Upper lobe of right lung (tissue), 1 donor: ENCODE measurements at regions not wholly inside any gene's neighbourhood (a gene's known extent, or its start where the extent isn't known, plus 50 kb on each side); places are given as distances from the start of the nearest gene placed in this dataset.

Experiments
- ATAC-seq: fragments of 200-7000 bp; cut with Tn5 transposase; one replicate; pipeline ENCODE4 v1.9.1; 2020; ENCODE audit warnings: mild to moderate bottlenecking, moderate library complexity
- DNase-seq: peaks from one replicate; pipeline ENCODE4 v3.0.0-alpha.2; 2020
- H3K27ac ChIP-seq: fragments of 200-600 bp; one replicate; pipeline ENCODE4 v1.8.0; 2022
- H3K27me3 ChIP-seq: fragments of 200-600 bp; one replicate; pipeline ENCODE4 v1.8.0; 2022; ENCODE audit warnings: mild to moderate bottlenecking
- H3K36me3 ChIP-seq: fragments of 200-600 bp; one replicate; pipeline ENCODE4 v1.8.0; 2022
- H3K4me1 ChIP-seq: fragments of 200-600 bp; one replicate; pipeline ENCODE4 v1.8.0; 2022
- H3K4me3 ChIP-seq: fragments of 200-600 bp; one replicate; pipeline ENCODE4 v1.8.0; 2022; ENCODE audit warnings: mild to moderate bottlenecking
- H3K9me3 ChIP-seq: fragments of 200-600 bp; one replicate; pipeline ENCODE4 v1.8.0; 2022
- intact Hi-C: fragments of 100-400 bp; cut with DNase I; formaldehyde crosslinking; loops from one replicate; pipeline ENCODE4 v1.11.0; 2022
- TF ChIP-seq, protein P1 (sequence below): fragments of 200-600 bp; IDR thresholded peaks from one replicate; pipeline ENCODE4 v1.8.0; 2022; ENCODE audit warnings: antibody characterized with exemption
- donor health status: DM: no; HTN: yes; CAD: no; lungs with severe emphysema.

DNA sequence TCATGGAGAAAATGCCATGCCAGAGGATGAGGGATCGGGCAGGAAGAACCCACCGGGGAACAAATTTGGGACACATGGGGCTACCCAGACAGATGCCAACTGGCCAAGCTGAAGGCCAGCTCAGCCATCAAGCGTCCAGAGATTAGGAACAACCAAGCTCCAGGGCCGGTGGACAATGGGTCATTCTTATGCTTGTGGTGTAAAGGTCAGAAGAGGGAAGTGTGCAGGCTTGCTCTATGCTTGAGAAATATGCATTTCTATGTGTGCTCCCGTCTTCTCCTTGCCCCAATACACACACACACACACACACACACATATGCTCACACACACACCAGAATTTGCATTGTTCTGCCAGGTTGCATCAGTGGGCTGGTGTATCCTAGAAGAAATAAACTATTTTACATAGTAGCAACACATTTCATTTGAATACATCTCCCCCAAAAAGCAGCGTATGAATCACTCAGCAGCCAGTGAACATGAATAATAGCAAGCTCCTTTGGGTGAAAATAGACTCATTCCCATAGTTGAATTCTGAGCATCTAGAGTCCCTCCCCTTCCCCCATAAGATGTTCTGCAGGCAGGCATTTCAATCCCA, 201.9 kb upstream of the PPARGC1A start:
- DNase-seq (no peak), ATAC-seq (no peak)
- Histone ChIP-seq H3K36me3 (no peaks in the 10 kb centered on the region), H3K27ac (no peak overlapping the region), H3K4me1 (no peaks in the 10 kb centered on the region), H3K27me3 (no peaks in the 10 kb centered on the region), H3K9me3 (no peaks in the 10 kb centered on the region), H3K4me3 (no peak overlapping the region)
- intact Hi-C loops: no loop called here
- TF ChIP-seq, protein P1, sequence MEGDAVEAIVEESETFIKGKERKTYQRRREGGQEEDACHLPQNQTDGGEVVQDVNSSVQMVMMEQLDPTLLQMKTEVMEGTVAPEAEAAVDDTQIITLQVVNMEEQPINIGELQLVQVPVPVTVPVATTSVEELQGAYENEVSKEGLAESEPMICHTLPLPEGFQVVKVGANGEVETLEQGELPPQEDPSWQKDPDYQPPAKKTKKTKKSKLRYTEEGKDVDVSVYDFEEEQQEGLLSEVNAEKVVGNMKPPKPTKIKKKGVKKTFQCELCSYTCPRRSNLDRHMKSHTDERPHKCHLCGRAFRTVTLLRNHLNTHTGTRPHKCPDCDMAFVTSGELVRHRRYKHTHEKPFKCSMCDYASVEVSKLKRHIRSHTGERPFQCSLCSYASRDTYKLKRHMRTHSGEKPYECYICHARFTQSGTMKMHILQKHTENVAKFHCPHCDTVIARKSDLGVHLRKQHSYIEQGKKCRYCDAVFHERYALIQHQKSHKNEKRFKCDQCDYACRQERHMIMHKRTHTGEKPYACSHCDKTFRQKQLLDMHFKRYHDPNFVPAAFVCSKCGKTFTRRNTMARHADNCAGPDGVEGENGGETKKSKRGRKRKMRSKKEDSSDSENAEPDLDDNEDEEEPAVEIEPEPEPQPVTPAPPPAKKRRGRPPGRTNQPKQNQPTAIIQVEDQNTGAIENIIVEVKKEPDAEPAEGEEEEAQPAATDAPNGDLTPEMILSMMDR: no peak

DNA sequence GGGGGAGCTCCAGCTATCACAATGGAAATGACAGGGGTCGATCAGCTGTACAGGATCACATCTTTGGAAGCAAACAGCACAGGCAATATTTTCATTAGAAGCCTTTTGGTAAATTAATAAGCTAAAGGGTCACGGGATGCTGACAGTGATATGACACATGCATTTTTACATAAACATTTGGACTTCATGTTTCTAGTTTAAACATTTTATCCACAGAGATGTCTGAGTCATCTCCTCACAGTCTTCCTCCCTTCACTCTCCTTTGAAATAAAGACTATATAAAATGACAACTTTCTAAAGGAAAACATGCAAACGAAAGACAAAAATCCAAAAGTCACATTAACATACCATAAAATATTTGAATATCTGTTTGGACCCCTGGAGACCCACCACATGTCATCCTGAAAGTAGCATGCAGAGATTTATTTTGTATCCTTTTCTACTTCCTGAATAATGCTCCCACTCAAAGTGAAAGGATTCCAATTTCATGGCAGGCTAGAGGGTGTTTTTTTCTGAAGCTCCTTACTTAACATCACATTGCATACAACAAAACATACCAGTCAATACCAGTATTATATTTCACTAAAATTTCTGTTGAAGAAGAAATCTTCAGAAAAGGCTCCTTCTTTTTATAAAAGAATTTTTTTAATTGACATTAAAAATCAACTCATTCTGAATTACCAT, 200.1 kb upstream of the PPARGC1A start:
- Histone ChIP-seq H3K36me3 (no peaks in the 10 kb centered on the region), H3K4me1 (no peaks in the 10 kb centered on the region), H3K4me3 (no peak overlapping the region), H3K27me3 (no peaks in the 10 kb centered on the region), H3K9me3 (no peaks in the 10 kb centered on the region), H3K27ac (no peak overlapping the region)
- ATAC-seq: no peak
- DNase-seq: no peak
- TF ChIP-seq, protein P1: no peak
- intact Hi-C loops: no loop called here

DNA sequence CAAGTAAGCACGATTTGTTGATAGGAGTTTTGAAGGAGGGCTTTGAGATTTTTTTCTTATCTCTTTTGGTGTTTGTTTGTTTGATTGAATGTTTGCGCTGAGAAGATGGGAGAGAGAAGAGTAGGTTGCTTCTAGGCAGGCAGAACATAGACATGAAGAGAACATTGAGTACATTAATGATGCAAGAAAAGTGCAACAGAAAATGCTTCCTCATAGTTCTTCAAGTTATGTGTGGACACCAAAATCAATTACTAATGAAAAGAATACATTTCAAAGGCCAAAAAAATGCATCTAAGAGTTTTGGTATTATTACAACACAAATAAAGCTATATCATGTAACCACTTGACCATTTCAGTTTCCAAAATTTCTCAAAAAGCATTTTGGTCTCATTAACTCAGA, 191.0 kb upstream of the PPARGC1A start:
- Histone ChIP-seq H3K27me3 (no peaks in the 10 kb centered on the region), H3K27ac (no peak overlapping the region), H3K36me3 (no peaks in the 10 kb centered on the region), H3K9me3 (no peaks in the 10 kb centered on the region), H3K4me1 (no peaks in the 10 kb centered on the region), H3K4me3 (no peak overlapping the region)
- intact Hi-C loops: no loop called here
- TF ChIP-seq, protein P1: no peak
- DNase-seq (no peak), ATAC-seq (no peak)

DNA sequence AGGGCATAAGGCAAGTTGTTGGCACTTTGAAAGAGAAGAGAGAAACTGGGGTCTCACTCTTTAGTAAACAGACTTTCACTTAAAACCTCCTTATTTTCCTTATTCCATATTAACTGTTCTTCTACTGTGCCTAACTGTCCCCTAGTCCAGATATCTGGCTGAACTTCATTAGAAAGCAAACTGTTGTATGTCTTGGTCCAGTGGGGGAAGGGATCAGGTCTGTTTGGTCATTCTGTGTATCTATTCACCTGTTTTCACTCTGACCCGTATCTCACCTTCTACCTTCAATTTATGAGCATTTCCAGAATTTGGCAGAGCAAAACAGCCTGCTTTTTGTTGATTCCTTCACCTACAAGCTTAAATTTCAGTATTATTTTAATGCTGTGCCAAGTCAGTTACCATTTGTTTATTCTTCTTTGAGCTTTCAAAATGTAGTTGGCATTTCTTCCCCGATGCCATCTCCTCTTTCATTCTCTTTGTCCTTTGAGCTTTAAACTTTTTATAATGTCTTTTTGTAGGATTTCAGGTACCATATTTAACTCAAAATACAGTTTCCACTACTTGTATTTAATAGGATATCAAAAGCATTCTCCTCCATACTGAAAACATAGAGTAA, 188.6 kb upstream of the PPARGC1A start:
- intact Hi-C loops: no loop called here
- H3K27ac ChIP-seq: no peak overlapping the region
- H3K4me1 ChIP-seq: no peaks in the 10 kb centered on the region
- no peaks in the 10 kb centered on the region for H3K27me3 ChIP-seq
- no peak overlapping the region for H3K4me3 ChIP-seq
- H3K36me3 ChIP-seq: no peaks in the 10 kb centered on the region
- DNase-seq (no peak), ATAC-seq (no peak)
- TF ChIP-seq, protein P1: no peak
- H3K9me3 ChIP-seq: no peaks in the 10 kb centered on the region

DNA sequence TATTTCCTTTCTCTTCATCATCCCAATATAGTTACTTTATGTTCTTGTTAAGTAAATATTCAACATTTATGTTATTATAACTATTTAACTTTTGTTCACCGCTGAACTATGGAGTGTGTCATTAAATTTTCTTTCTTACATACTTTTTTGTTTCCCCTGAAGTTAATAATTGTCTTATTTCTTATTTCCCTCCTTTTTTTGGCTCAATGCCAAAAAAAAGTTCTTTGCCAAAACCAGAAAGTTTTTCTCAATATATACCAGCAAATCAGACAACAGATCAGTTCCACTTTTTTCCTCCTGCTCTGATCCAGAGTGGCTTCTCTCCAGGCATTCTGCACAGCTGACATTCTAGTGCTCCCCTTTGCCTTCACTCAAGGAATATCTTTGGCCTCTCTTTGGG, 187.0 kb upstream of the PPARGC1A start:
- H3K36me3 ChIP-seq: no peaks in the 10 kb centered on the region
- TF ChIP-seq, protein P1: no peak
- ATAC-seq (no peak), DNase-seq (no peak)
- H3K9me3 ChIP-seq: no peaks in the 10 kb centered on the region
- H3K4me1 ChIP-seq: no peaks in the 10 kb centered on the region
- intact Hi-C loops: no loop called here
- H3K27me3 ChIP-seq: no peaks in the 10 kb centered on the region
- H3K4me3 ChIP-seq: no peak overlapping the region
- H3K27ac ChIP-seq: no peak overlapping the region
